OCI-LY1 (cell line): ENCODE measurements at regions not wholly inside any gene's neighbourhood (a gene's known extent, or its start where the extent isn't known, plus 50 kb on each side); places are given as distances from the start of the nearest gene placed in this dataset.

Source experiments
- H2AFZ ChIP-seq: fragments of 200-600 bp; sonication (generic), shearing (Covaris generic); 2 replicates; pipeline ENCODE4 v1.6.0; 2014; ENCODE audit warnings: antibody characterized with exemption, mild to moderate bottlenecking, low read length
- H3F3A ChIP-seq: fragments of 200-600 bp; sonication (generic), shearing (Covaris generic); 2 replicates; pipeline ENCODE4 v1.6.0; 2014; ENCODE audit warnings: mild to moderate bottlenecking, antibody characterized with exemption, low read length, moderate library complexity; ENCODE audit not compliant: insufficient read depth
- H3K27ac ChIP-seq: fragments of 200-600 bp; sonication (generic); 2 replicates; pipeline ENCODE4 v1.5.1; 2014; ENCODE audit warnings: low read length, mixed run types, mild to moderate bottlenecking, low read depth; ENCODE audit not compliant: poor library complexity, severe bottlenecking
- H3K27me3 ChIP-seq: fragments of 200-600 bp; sonication (generic); 2 replicates; pipeline ENCODE4 v1.6.0; 2014; ENCODE audit warnings: antibody characterized with exemption, mild to moderate bottlenecking, low read length, moderate library complexity; ENCODE audit not compliant: insufficient read depth
- H3K36me3 ChIP-seq: fragments of 200-600 bp; sonication (generic); 2 replicates; pipeline ENCODE4 v1.6.1; 2014; ENCODE audit warnings: mild to moderate bottlenecking, antibody characterized with exemption, low read length, moderate library complexity, mixed read lengths; ENCODE audit not compliant: insufficient read depth
- H3K4me1 ChIP-seq: fragments of 200-600 bp; sonication (generic); 2 replicates; pipeline ENCODE4 v1.5.1; 2014; ENCODE audit warnings: mild to moderate bottlenecking, low read length, moderate library complexity; ENCODE audit not compliant: insufficient read depth, severe bottlenecking
- H3K4me2 ChIP-seq: fragments of 200-600 bp; sonication (generic), shearing (Covaris generic); 2 replicates; pipeline ENCODE4 v1.6.1; 2014; ENCODE audit warnings: low read length
- H3K4me3 ChIP-seq: fragments of 200-600 bp; sonication (generic); 2 replicates; pipeline ENCODE4 v1.5.1; 2014; ENCODE audit warnings: low read length, low read depth, mild to moderate bottlenecking, mixed read lengths; ENCODE audit not compliant: poor library complexity, severe bottlenecking
- H3K79me2 ChIP-seq: fragments of 200-600 bp; shearing (Covaris generic); 2 replicates; pipeline ENCODE4 v1.6.1; 2016; ENCODE audit warnings: mixed run types, low read length, mixed read lengths; ENCODE audit not compliant: insufficient read depth
- H3K9ac ChIP-seq: fragments of 200-600 bp; sonication (generic), shearing (Covaris generic); 2 replicates; pipeline ENCODE4 v1.6.1; 2014; ENCODE audit warnings: mild to moderate bottlenecking, low read length, mixed read lengths
- H3K9me2 ChIP-seq: fragments of 200-600 bp; sonication (generic), shearing (Covaris generic); 2 replicates; pipeline ENCODE4 v1.6.1; 2014; ENCODE audit warnings: low read depth, mild to moderate bottlenecking, low read length, mixed read lengths
- H3K9me3 ChIP-seq: fragments of 200-600 bp; shearing (Covaris generic); 2 replicates; pipeline ENCODE4 v1.6.1; 2014; ENCODE audit warnings: low read length, mixed read lengths
- H4K20me1 ChIP-seq: fragments of 200-600 bp; sonication (generic), shearing (Covaris generic); 2 replicates; pipeline ENCODE4 v1.6.0; 2016; ENCODE audit warnings: mild to moderate bottlenecking, low read length; ENCODE audit not compliant: insufficient read depth
- EZH2 ChIP-seq: fragments of 200-600 bp; sonication (generic), shearing (Covaris generic); IDR thresholded peaks from 2 replicates; pipeline ENCODE4 v1.8.0; 2017; ENCODE audit warnings: borderline replicate concordance, mixed run types, mild to moderate bottlenecking, antibody characterized with exemption, low read length, moderate library complexity, mixed read lengths
- TF ChIP-seq, protein P1 (sequence below): fragments of 200-600 bp; sonication (generic), shearing (Covaris generic); IDR thresholded peaks from 2 replicates; pipeline ENCODE4 v1.5.1; 2017; ENCODE audit warnings: mild to moderate bottlenecking, antibody characterized with exemption, low read length, moderate library complexity, mixed read lengths

DNA sequence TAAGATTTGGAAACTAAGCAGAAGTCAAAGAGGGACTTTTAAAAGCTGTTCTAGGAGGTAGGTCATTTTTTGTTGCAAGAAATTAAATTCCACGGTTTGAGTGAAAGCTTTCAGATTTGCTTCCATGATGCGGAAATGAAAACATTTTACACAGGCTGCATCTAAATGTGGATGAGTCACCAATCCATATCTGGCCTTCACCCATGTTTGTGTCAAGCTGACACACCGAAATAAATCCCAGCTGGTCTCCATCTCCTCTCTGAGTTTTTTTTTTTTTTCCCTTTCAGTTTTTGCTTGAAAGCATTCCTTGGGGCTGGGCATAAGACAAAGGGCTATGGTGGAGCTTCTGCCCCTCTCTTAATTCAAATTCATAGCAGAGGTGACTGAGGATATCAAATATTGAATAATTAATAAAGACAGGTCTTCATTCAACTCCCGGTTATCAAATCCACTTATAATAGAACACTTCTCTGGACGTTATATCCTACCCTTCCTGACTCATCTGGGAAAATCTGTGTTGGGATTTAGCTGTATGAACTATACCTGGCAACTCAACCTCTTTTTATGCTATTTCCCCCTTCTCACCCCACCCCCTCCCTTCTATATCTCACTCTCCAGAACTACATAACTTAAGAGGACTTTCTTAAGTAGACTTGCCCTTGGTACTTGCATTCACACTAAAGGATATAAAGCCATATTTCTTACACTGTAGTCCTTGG, 558.3 kb upstream of the GCFC2 start:
- Histone ChIP-seq H3K79me2 (no peaks in the 10 kb centered on the region), H3K4me2 (no peak overlapping the region), H2AFZ (no peak overlapping the region), H4K20me1 (no peaks in the 10 kb centered on the region), H3K27me3 (no peaks in the 10 kb centered on the region), H3K9me3 (no peaks in the 10 kb centered on the region), H3K36me3 (no peaks in the 10 kb centered on the region), H3F3A (no peaks in the 10 kb centered on the region), H3K4me1 (no peaks in the 10 kb centered on the region), H3K27ac (no peak overlapping the region), H3K9me2 (no peaks in the 10 kb centered on the region), H3K4me3 (no peak overlapping the region), H3K9ac (no peak overlapping the region)
- TF ChIP-seq, protein P1, sequence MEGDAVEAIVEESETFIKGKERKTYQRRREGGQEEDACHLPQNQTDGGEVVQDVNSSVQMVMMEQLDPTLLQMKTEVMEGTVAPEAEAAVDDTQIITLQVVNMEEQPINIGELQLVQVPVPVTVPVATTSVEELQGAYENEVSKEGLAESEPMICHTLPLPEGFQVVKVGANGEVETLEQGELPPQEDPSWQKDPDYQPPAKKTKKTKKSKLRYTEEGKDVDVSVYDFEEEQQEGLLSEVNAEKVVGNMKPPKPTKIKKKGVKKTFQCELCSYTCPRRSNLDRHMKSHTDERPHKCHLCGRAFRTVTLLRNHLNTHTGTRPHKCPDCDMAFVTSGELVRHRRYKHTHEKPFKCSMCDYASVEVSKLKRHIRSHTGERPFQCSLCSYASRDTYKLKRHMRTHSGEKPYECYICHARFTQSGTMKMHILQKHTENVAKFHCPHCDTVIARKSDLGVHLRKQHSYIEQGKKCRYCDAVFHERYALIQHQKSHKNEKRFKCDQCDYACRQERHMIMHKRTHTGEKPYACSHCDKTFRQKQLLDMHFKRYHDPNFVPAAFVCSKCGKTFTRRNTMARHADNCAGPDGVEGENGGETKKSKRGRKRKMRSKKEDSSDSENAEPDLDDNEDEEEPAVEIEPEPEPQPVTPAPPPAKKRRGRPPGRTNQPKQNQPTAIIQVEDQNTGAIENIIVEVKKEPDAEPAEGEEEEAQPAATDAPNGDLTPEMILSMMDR: no peak
- no peak for TF ChIP-seq EZH2

DNA sequence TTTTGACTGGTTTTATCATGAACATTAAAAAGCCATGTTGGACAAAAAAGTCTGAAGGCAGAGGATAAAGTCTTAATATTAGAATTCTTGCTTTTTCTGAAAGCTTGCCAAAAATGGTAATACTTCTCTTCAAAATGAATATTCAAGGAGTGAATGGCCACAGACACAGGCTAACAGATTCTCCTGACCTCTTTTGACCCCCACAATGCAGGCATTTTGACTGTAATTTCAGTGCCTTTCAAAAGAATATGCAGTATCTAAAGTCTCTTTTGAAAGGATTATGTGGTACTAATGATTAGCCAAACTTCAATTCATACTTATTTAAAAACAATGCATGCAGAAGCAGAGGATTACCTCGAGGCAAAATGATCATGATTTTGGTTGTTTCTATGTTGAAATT, 557.8 kb upstream of the GCFC2 start:
- no peak overlapping the region for H3K4me3 ChIP-seq
- no peaks in the 10 kb centered on the region for H3K36me3 ChIP-seq
- H4K20me1 ChIP-seq: no peaks in the 10 kb centered on the region
- H3K9ac ChIP-seq: no peak overlapping the region
- no peaks in the 10 kb centered on the region for H3K4me1 ChIP-seq
- H3K9me2 ChIP-seq: no peaks in the 10 kb centered on the region
- TF ChIP-seq EZH2: no peak
- TF ChIP-seq, protein P1: no peak
- H3F3A ChIP-seq: no peaks in the 10 kb centered on the region
- H3K27me3 ChIP-seq: no peaks in the 10 kb centered on the region
- H3K27ac ChIP-seq: no peak overlapping the region
- no peak overlapping the region for H3K4me2 ChIP-seq
- H3K79me2 ChIP-seq: no peaks in the 10 kb centered on the region
- no peak overlapping the region for H2AFZ ChIP-seq
- no peaks in the 10 kb centered on the region for H3K9me3 ChIP-seq

DNA sequence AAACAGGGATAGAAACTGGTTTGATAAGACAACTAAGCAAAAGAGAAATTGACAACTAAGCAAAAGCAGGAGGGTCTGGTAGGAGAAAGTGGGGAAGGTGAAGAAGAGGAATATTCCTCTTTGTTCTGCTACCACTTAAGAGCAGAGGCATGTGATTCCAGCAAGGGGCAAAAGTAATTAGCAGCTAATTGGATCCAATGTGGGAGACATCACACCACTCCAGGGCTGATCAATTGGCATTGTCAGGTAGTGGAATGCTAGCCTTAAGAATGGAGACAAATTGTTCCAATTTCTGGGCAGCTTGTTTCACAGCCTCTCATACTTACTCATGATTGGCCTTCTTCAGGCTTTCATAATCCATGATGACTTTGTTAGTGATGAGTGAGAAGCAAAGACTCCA, 547.1 kb upstream of the GCFC2 start:
- H3K9me2 ChIP-seq: no peaks in the 10 kb centered on the region
- no peaks in the 10 kb centered on the region for H3K36me3 ChIP-seq
- no peaks in the 10 kb centered on the region for H3K79me2 ChIP-seq
- H3K27ac ChIP-seq: no peak overlapping the region
- no peak overlapping the region for H3K9ac ChIP-seq
- no peaks in the 10 kb centered on the region for H3K9me3 ChIP-seq
- no peak overlapping the region for H3K4me3 ChIP-seq
- TF ChIP-seq, protein P1: no peak
- no peak for TF ChIP-seq EZH2
- no peak overlapping the region for H3K4me2 ChIP-seq
- H3K27me3 ChIP-seq: no peaks in the 10 kb centered on the region
- H4K20me1 ChIP-seq: no peaks in the 10 kb centered on the region
- no peak overlapping the region for H2AFZ ChIP-seq
- H3K4me1 ChIP-seq: no peaks in the 10 kb centered on the region
- H3F3A ChIP-seq: no peaks in the 10 kb centered on the region
